Fibroblast of villous mesenchyme (primary cell): ENCODE measurements at regions not wholly inside any gene's neighbourhood (a gene's known extent, or its start where the extent isn't known, plus 50 kb on each side); places are given as distances from the start of the nearest gene placed in this dataset.

Experiments used
- DNase-seq: peaks from one replicate; pipeline ENCODE4 v3.0.0-alpha.2; 2010; ENCODE audit warnings: low read depth
- H3K4me3 ChIP-seq: 2 replicates; pipeline ENCODE4 v1.5.1; 2011; ENCODE audit warnings: low read depth, mild to moderate bottlenecking, low read length
- CTCF ChIP-seq: IDR thresholded peaks from 2 replicates; pipeline ENCODE4 v1.5.1; 2012; ENCODE audit warnings: low read depth, mild to moderate bottlenecking, low read length; ENCODE audit not compliant: insufficient read depth

- TF ChIP-seq CTCF = no peak
- DNase-seq = no peak
- no peak overlapping the region for H3K4me3 ChIP-seq
Observed at GRCh38 chr9:38295764-38296163, 96.7 kb upstream of the ALDH1B1 start.

- DNase-seq = no peak
- no peak overlapping the region for H3K4me3 ChIP-seq
- no peak for TF ChIP-seq CTCF
Observed at GRCh38 chr9:38294220-38294960, 98.1 kb upstream of the ALDH1B1 start.

- no peak overlapping the region for H3K4me3 ChIP-seq
- no peak for TF ChIP-seq CTCF
- DNase-seq = no peak
Observed at GRCh38 chr9:38293022-38293421, 99.5 kb upstream of the ALDH1B1 start.

- TF ChIP-seq CTCF = no peak
- H3K4me3 ChIP-seq = no peak overlapping the region
- DNase-seq = no peak
Observed at GRCh38 chr9:38292480-38292879, 100.0 kb upstream of the ALDH1B1 start.

- no peak for TF ChIP-seq CTCF
- DNase-seq = no peak
- H3K4me3 ChIP-seq = no peak overlapping the region
Observed at GRCh38 chr9:38289866-38290245, 102.6 kb upstream of the ALDH1B1 start.

- no peak for DNase-seq
- no peak for TF ChIP-seq CTCF
- no peak overlapping the region for H3K4me3 ChIP-seq
Observed at GRCh38 chr9:38289236-38289865, 103.2 kb upstream of the ALDH1B1 start.

- DNase-seq = no peak
- H3K4me3 ChIP-seq = no peak overlapping the region
- TF ChIP-seq CTCF = no peak
Observed at GRCh38 chr9:38288502-38288901, 104.0 kb upstream of the ALDH1B1 start.
